GM21381 (cell line): ENCODE measurements at regions not wholly inside any gene's neighbourhood (a gene's known extent, or its start where the extent isn't known, plus 50 kb on each side); places are given as distances from the start of the nearest gene placed in this dataset.
"Not testable (repeated sequence)": the region's sequence is repeated elsewhere in the genome, so short reads cannot be mapped to it uniquely, and the experiment has no call there.

ENCODE experiments used
- ATAC-seq: cut with Tn5 transposase; IDR thresholded peaks from one replicate; pipeline ENCODE4 v1.9.1; 2021; ENCODE audit warnings: mild to moderate bottlenecking, moderate library complexity; ENCODE audit not compliant: unreplicated experiment

DNA sequence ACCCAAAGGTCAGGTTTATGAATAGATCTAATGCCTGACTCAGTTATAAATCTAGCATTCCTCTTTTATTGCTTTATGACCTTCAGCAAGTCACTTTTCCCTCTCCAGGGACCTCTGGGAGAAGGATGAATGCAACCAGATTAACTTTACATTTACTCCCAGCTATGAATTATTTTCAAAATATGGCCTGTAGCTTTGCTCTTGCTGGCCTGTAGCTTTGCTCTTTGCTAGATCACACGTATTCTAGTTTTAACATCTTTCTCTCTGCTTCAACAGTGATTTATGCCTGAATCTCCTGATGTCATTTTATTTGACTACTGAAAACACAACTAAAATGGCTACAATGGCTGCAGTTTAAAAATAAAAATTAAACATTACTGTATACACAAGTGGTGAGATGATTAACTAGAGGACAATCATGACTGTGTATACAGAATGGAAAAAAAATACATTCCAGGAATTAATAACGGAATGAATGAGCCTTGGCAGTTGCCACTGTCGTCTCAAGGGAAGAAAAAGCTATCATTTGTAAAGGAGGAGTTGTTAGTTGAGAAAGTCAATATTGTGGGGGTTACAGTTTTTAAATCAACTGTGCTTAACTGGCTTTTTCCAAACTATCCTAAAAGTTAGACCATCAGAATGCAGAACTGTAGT lies 434.5 kb upstream of the GOT2 start:
- no peak for ATAC-seq

DNA sequence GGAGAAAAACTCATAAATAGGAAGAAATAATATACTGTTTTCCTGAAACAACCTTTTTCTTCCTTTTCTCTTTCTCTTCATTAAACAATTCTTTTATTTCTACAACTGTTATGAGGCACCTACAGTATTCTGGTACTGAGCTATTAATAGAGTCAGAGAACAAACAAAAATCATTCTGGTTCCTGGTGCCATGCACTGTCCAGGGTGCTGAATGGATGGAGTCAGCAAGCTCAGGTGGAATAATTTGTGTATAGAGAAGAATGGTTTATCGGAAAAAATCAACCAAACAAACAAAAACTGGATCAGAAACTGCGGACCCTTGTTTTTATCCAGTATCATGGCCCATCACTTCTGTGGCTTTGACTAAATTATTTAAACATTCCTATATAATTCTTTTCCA lies 430.3 kb upstream of the GOT2 start:
- no peak for ATAC-seq

DNA sequence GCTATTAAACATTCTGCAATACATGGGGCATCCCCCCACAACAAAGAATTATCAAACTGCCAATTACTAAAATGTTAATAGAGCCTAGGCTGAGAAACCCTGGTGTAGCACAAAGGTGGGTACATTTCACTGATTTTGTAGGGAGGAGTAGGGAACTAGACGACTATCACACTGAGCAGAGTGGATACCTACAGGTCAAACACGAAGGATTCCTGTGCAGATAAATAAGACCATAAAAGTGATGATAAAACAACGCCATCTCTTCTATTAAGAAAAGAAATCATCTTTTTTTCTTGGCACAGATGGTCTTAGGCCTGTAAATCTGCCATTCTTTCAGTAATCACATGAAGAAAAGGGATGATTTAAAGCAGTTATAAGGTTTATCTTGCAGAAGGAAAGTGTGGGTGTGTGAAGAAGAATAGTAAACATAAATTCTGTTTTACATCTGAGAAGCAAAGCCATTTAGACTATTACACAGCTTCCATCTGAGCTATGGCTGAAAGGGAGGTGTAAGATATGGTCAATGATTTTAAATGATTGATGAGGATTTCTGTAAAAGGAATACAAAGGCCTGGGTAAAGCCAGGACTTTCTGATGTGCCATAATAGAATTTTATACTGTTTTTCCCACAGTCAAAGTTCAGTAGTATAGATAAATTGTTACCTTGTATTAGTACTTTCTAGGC lies 429.4 kb upstream of the GOT2 start:
- ATAC-seq = no peak

GRCh38 chr16:59161679-59162078 lies 427.6 kb upstream of the GOT2 start:
- no peak for ATAC-seq

- ATAC-seq = no peak
Observed at GRCh38 chr16:59154295-59154694, 420.2 kb upstream of the GOT2 start.

GRCh38 chr16:59148769-59149155 lies 414.6 kb upstream of the GOT2 start:
- ATAC-seq = no peak

DNA sequence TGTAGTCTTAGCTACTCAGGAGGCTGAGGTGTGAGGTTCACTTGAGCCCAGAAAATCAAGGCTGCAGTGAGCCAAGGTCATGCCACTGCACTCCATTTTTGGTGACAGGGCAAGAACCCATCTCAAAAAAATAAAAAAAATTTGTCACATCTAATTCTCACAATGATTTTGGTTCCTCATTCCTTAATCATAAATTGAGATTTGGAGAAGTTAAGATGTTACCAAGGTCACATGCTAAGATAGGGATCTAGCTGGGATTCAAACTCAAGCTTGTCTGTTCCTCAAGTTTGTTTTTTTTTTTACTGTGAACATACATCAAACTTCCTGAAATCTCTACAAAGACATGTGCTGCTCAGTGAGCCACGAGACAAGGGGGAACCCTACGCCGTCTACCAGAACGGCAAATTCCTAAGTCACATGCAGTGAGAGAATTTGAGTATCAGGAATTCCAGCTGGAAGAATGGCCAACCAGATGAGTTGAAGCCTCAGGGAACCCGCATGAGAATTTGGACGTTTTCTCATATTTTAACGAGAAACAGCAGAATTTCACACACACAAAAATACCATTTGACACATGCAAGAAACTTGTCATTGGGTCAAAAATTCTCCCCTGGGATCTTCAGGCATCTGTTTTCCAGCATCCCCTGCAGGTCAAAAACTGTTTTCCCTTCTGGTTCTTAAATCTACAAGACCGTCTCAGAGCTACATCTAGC lies 414.1 kb upstream of the GOT2 start:
- ATAC-seq = no peak

- no peak for ATAC-seq
Observed at GRCh38 chr16:59146140-59146539, 412.0 kb upstream of the GOT2 start.

DNA sequence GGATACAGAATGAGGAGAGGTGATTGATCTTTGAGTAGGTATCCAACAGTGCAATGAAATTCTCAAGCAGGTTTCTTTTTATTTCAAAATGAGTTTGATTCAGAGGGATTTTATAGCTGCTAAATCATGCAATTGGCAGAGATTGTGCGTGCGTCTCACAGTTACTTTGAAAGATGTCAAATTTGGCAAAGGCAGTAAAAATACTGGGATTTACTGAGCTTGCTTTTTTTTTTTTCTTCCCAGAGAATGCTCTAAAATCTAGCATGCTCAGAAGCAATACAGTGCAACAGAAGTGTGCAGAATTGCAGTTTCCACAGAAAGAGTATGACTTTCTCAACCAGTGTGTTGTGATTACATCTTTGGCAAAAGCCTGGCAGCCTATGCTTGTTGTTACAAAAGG lies 410.7 kb upstream of the GOT2 start:
- ATAC-seq = no peak

DNA sequence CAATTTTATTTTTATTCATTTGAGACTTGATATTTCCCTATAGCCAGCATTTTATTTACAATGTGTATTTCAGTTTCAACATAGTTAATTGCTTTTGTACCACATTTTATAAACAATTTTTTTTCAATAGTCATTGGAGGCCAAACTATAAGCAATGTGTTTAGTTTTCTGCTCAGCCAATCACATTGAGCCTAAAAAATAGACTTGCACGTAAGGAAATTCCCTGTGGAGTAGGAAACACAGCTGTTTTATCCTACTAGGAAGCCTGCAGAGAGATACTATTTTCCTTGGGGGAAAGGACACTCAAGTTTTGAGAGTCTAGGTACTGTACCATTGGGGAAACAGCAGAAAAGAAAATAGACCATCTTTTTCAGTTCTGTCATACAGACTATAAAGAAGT lies 410.2 kb upstream of the GOT2 start:
- no peak for ATAC-seq

- no peak for ATAC-seq
Observed at GRCh38 chr16:59126486-59126885, 392.4 kb upstream of the GOT2 start.

GRCh38 chr16:59124056-59124455 lies 389.9 kb upstream of the GOT2 start:
- ATAC-seq = no peak

- no peak for ATAC-seq
Observed at GRCh38 chr16:59123479-59123878, 389.4 kb upstream of the GOT2 start.

GRCh38 chr16:59122262-59122537 lies 388.1 kb upstream of the GOT2 start:
- ATAC-seq = no peak

DNA sequence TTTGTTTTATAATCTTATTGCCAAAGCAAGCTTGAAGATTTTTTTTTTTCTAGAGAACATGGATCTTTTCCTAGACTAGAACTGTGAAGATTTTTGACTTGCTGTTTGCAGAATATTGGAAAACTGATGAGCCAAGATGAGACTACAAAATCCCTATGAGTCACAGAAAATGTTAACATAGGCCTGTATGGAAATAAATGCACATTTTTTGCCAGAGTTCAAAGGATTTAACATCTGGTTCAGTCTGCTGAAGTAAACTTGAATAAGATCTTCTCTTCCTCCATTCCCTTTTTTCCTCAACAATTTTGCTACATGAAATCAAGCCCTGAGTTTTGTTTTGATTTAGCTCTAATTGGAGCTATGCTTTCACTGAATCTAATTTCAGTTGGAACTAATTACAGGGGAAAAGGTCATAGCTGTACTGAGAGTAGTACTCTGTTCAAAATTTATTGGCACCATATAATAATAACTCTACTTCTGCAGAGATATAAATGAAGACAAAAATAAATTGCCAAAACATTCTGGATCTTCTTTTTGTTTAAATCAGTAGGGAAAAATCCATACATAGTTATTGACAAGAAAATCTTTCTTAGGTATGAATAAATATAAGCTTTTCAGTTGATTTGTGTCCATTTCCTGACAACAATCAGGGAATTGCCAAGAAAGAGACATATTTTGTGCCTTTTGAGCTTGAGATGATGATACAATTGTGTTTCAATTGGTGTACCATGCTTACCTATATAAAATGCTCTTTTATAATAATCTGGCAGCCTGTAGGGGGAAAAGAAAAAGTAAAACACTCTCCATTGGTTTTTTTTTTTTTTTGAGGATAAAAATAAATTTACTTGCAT lies 387.5 kb upstream of the GOT2 start:
- ATAC-seq = no peak

DNA sequence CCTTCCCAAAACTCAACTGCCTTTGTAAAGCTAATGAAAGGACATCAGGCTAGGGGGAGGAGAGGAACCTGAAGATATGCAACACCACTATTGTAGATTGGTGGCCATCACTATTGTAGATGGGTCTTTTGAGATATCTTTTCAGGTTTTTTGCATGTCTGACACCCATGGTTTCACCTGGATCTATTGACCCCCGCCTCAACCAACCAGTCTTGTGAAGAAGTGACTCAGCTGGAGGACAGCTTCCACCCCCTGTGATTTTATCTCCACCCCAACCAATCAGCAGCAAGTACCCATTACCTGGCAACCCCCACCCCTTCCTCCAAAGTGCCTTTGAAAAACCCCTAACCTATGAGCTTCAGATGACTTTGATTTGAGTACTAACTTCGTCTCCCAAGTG lies 382.6 kb upstream of the GOT2 start:
- ATAC-seq = no peak

DNA sequence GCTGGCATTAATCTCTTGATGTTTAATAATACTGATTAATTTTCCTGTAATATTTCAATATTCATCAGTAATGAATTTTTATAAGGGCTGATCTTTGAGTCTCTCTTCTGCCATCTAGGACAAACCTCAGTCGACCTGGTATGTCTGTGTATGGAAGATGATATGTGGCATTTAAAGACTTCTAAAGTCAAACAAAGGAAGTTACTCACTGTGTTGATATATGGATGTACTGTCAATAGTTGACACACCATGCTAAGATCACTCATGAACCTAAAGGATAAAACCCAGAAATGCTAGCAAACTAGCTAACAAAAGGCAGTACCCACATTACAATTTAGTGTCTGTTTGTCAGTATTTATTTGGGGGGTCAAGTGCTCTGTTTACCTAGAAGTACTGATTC lies 380.7 kb upstream of the GOT2 start:
- ATAC-seq = no peak

GRCh38 chr16:59113004-59113670 lies 379.0 kb upstream of the GOT2 start:
- no peak for ATAC-seq

DNA sequence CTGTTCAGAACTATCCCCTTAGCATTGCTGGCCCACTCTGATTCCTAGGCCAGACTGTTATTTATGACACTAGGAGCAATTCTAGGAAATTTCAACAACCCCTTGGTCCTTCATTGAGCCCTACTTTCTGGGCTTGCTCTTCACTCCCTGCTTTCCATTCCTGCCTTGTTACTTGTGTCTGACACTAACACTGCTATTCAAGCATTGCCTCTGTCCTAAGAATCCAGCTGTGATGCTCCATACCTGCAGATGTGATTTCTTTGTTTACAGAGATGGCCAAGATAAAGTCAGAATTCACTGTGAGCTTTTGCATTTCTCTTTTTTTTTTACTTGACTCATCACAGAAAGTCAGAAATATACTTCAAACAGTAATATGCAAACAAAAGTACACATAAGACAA lies 377.2 kb upstream of the GOT2 start:
- ATAC-seq = no peak

DNA sequence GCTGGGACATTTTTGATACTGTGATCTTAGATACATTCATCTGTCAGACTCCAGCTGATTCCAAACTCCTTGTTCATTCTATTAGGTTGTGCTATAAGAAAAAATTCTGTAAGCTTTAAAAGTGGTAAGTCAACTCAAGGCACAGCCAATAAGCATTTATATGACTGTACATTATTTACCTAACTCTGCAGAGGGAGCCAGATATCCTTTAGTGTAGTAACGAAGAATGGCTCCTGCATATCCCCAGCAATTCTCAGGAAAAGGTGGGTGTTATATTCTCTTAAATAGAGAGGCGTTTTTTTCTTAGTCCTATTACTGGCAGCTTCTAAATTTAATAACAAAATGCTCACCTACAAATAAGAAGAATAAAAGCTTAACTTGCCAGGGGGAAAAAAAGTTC lies 374.3 kb upstream of the GOT2 start:
- ATAC-seq = no peak

DNA sequence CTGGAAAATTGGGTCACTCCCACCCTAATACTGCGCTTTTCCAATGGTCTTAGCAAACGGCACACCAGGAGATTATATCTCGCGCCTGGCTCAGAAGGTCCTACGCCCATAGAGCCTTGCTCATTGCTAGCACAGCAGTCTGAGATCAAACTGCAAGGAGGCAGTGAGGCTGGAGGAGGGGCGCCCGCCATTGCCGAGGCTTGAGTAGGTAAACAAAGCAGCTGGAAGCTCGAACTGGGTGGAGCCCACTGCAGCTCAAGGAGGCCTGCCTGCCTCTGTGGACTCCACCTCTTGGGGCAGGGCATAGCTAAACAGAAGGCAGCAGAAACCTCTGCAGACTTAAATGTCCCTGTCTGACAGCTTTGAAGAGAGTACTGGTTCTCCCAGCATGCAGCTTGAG lies 362.6 kb upstream of the GOT2 start:
- not testable (repeated sequence) for ATAC-seq
